ENCODE measurements at regions not wholly inside any gene's neighbourhood (a gene's known extent, or its start where the extent isn't known, plus 50 kb on each side); places are given as distances from the start of the nearest gene placed in this dataset.

- Histone ChIP-seq H4K20me1 (ENCODE audit: insufficient read depth) (no peaks in the 10 kb centered on the region), H3K27ac (ENCODE audit: low read length) (no peak overlapping the region), H3K9ac (ENCODE audit: low read length) (no peak overlapping the region), H3K9me2 (ENCODE audit: insufficient read depth, low read length) (no peaks in the 10 kb centered on the region), H3K9me3 (ENCODE audit: low read length) (no peaks in the 10 kb centered on the region), H3K79me2 (replicated peaks; ENCODE audit: insufficient read depth, low read length) (no peaks in the 10 kb centered on the region), H3K27me3 (ENCODE audit: insufficient read depth, low read depth, low read length) (no peaks in the 10 kb centered on the region), H3K36me3 (ENCODE audit: insufficient read depth, low read length) (no peaks in the 10 kb centered on the region), H3K4me2 (ENCODE audit: low read length) (no peak overlapping the region), H2AFZ (ENCODE audit: low read depth, low read length) (no peak overlapping the region), H3F3A (ENCODE audit: insufficient read depth, low read length, poor library complexity, severe bottlenecking) (no peaks in the 10 kb centered on the region), H3K4me3 (ENCODE audit: low read length) (no peak overlapping the region)
- TF ChIP-seq SMC3 (conservative IDR thresholded peaks at IDR 0.05; ENCODE audit: poor library complexity) (no peak), RAD21 (conservative IDR thresholded peaks at IDR 0.05) (no peak)
These were observed 1134.1 kb downstream of the VRK1 start for GRCh38 chr14:97931273-97931672.

GRCh38 chr14:97942921-97943320, 1145.7 kb downstream of the VRK1 start:
- H3F3A ChIP-seq (ENCODE audit: insufficient read depth, low read length, poor library complexity, severe bottlenecking), result no peaks in the 10 kb centered on the region
- no peaks in the 10 kb centered on the region for H3K27me3 ChIP-seq (ENCODE audit: insufficient read depth, low read depth, low read length)
- H2AFZ ChIP-seq (ENCODE audit: low read depth, low read length), result no peak overlapping the region
- H3K4me3 ChIP-seq (ENCODE audit: low read length), result no peak overlapping the region
- H3K9me2 ChIP-seq (ENCODE audit: insufficient read depth, low read length), result no peaks in the 10 kb centered on the region
- no peak overlapping the region for H3K4me2 ChIP-seq (ENCODE audit: low read length)
- TF ChIP-seq TAF1 (IDR thresholded peaks at IDR 0.05; ENCODE audit: low read depth), result no peak
- no peak for TF ChIP-seq CTCF (IDR thresholded peaks at IDR 0.05; ENCODE audit: poor library complexity, severe bottlenecking)
- TF ChIP-seq POLR2AphosphoS5 (IDR thresholded peaks at IDR 0.05), result no peak
- TF ChIP-seq RAD21 (conservative IDR thresholded peaks at IDR 0.05), result no peak
- no peak for TF ChIP-seq REST (IDR thresholded peaks at IDR 0.05; ENCODE audit: borderline replicate concordance)
- TF ChIP-seq EP300 (conservative IDR thresholded peaks at IDR 0.05; ENCODE audit: poor library complexity, severe bottlenecking), result no peak
- TF ChIP-seq MXI1 (conservative IDR thresholded peaks at IDR 0.05; ENCODE audit: poor library complexity, severe bottlenecking), result no peak
- H4K20me1 ChIP-seq (ENCODE audit: insufficient read depth), result no peaks in the 10 kb centered on the region
- H3K9me3 ChIP-seq (ENCODE audit: low read length), result no peaks in the 10 kb centered on the region
- H3K36me3 ChIP-seq (ENCODE audit: insufficient read depth, low read length), result no peaks in the 10 kb centered on the region
- no peak overlapping the region for H3K27ac ChIP-seq (ENCODE audit: low read length)
- no peaks in the 10 kb centered on the region for H3K79me2 ChIP-seq (replicated peaks; ENCODE audit: insufficient read depth, low read length)
- no peak overlapping the region for H3K9ac ChIP-seq (ENCODE audit: low read length)

GRCh38 chr14:97943619-97944018, 1146.4 kb downstream of the VRK1 start:
- H3K9me3 ChIP-seq (ENCODE audit: low read length), result no peaks in the 10 kb centered on the region
- no peak overlapping the region for H3K9ac ChIP-seq (ENCODE audit: low read length)
- H2AFZ ChIP-seq (ENCODE audit: low read depth, low read length), result no peak overlapping the region
- no peaks in the 10 kb centered on the region for H3K27me3 ChIP-seq (ENCODE audit: insufficient read depth, low read depth, low read length)
- H4K20me1 ChIP-seq (ENCODE audit: insufficient read depth), result no peaks in the 10 kb centered on the region
- H3K36me3 ChIP-seq (ENCODE audit: insufficient read depth, low read length), result no peaks in the 10 kb centered on the region
- H3K79me2 ChIP-seq (replicated peaks; ENCODE audit: insufficient read depth, low read length), result no peaks in the 10 kb centered on the region
- no peak overlapping the region for H3K27ac ChIP-seq (ENCODE audit: low read length)
- no peaks in the 10 kb centered on the region for H3K9me2 ChIP-seq (ENCODE audit: insufficient read depth, low read length)
- H3K4me2 ChIP-seq (ENCODE audit: low read length), result no peak overlapping the region
- H3F3A ChIP-seq (ENCODE audit: insufficient read depth, low read length, poor library complexity, severe bottlenecking), result no peaks in the 10 kb centered on the region
- H3K4me3 ChIP-seq (ENCODE audit: low read length), result no peak overlapping the region
- TF ChIP-seq REST (IDR thresholded peaks at IDR 0.05; ENCODE audit: borderline replicate concordance) (no peak), EZH2 (IDR thresholded peaks at IDR 0.05; ENCODE audit: borderline replicate concordance, insufficient read depth, low read length, poor library complexity, severe bottlenecking) (no peak), SMC3 (conservative IDR thresholded peaks at IDR 0.05; ENCODE audit: poor library complexity) (no peak), TAF1 (IDR thresholded peaks at IDR 0.05; ENCODE audit: low read depth) (no peak), CTCF (IDR thresholded peaks at IDR 0.05; ENCODE audit: poor library complexity, severe bottlenecking) (no peak), EP300 (conservative IDR thresholded peaks at IDR 0.05; ENCODE audit: poor library complexity, severe bottlenecking) (no peak), RAD21 (conservative IDR thresholded peaks at IDR 0.05) (no peak), POLR2AphosphoS5 (IDR thresholded peaks at IDR 0.05) (no peak), MXI1 (conservative IDR thresholded peaks at IDR 0.05; ENCODE audit: poor library complexity, severe bottlenecking) (no peak)

All from neural cell (in vitro differentiated cells).